ENCODE measurements at regions not wholly inside any gene's neighbourhood (a gene's known extent, or its start where the extent isn't known, plus 50 kb on each side); places are given as distances from the start of the nearest gene placed in this dataset.

DNA sequence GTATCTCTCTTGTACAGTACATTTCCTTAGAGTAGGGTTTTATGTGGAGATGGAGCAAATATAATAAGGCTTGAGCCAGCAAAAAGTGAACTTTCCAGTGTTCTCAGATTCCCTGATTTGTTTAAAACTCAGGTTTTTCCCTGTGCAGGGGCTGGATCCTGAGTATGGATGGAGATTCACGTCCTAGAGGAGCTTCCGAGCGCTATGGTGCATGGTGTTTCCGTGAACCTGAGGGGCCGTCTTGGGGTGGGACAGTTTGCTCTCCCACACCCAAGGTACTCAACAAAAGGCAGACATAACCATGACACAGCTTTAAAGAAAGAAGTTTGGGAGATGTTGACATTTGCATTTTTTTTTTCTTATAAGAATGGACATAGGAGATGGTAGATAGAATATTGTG is 122.5 kb downstream of the SEC23IP start:
- no peaks in the 10 kb centered on the region for H3K27me3 ChIP-seq (ENCODE audit: control insufficient read depth, insufficient read depth, low read length)
- no peak overlapping the region for H3K9ac ChIP-seq
- no peaks in the 10 kb centered on the region for H3K36me3 ChIP-seq (ENCODE audit: control insufficient read depth, insufficient read depth, low read length)
- TF ChIP-seq, protein P1, sequence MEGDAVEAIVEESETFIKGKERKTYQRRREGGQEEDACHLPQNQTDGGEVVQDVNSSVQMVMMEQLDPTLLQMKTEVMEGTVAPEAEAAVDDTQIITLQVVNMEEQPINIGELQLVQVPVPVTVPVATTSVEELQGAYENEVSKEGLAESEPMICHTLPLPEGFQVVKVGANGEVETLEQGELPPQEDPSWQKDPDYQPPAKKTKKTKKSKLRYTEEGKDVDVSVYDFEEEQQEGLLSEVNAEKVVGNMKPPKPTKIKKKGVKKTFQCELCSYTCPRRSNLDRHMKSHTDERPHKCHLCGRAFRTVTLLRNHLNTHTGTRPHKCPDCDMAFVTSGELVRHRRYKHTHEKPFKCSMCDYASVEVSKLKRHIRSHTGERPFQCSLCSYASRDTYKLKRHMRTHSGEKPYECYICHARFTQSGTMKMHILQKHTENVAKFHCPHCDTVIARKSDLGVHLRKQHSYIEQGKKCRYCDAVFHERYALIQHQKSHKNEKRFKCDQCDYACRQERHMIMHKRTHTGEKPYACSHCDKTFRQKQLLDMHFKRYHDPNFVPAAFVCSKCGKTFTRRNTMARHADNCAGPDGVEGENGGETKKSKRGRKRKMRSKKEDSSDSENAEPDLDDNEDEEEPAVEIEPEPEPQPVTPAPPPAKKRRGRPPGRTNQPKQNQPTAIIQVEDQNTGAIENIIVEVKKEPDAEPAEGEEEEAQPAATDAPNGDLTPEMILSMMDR (IDR thresholded peaks at IDR 0.05) = no peak
- no peak overlapping the region for H3K27ac ChIP-seq
- no peak overlapping the region for H3K4me3 ChIP-seq (ENCODE audit: low read depth, low read length)
- no peaks in the 10 kb centered on the region for H3K79me2 ChIP-seq
- H3K9me3 ChIP-seq (ENCODE audit: control insufficient read depth, low read length) = no peaks in the 10 kb centered on the region
- no peak overlapping the region for H3K4me2 ChIP-seq (ENCODE audit: low read length)
- no peak overlapping the region for H2AFZ ChIP-seq
- H3K4me1 ChIP-seq = no peaks in the 10 kb centered on the region

DNA sequence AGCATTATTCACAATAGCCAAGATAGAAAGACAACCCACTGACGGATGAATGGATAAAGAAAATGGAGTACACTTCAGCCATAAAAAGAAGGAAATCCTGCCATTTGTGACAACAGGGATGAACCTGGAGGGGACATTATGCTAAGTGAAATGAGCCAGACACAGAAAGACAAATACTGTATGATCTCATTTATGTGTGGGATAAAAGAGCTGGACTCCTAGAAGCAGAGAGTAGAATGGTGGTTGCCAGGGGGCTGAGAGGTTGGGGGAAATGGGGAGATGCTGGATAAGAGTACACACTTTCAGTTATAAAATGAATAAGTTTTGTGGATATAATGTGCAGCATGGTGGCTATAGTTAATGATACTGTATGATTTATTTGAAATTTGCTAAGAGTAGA is 124.4 kb downstream of the SEC23IP start:
- H3K4me3 ChIP-seq (ENCODE audit: low read depth, low read length) = no peak overlapping the region
- no peaks in the 10 kb centered on the region for H3K27me3 ChIP-seq (ENCODE audit: control insufficient read depth, insufficient read depth, low read length)
- no peak overlapping the region for H3K27ac ChIP-seq
- no peak overlapping the region for H2AFZ ChIP-seq
- TF ChIP-seq, protein P1 (IDR thresholded peaks at IDR 0.05) = no peak
- H3K36me3 ChIP-seq (ENCODE audit: control insufficient read depth, insufficient read depth, low read length) = no peaks in the 10 kb centered on the region
- H3K9ac ChIP-seq = no peak overlapping the region
- no peaks in the 10 kb centered on the region for H3K4me1 ChIP-seq
- H3K9me3 ChIP-seq (ENCODE audit: control insufficient read depth, low read length) = no peaks in the 10 kb centered on the region
- no peak overlapping the region for H3K4me2 ChIP-seq (ENCODE audit: low read length)
- H3K79me2 ChIP-seq = no peaks in the 10 kb centered on the region

DNA sequence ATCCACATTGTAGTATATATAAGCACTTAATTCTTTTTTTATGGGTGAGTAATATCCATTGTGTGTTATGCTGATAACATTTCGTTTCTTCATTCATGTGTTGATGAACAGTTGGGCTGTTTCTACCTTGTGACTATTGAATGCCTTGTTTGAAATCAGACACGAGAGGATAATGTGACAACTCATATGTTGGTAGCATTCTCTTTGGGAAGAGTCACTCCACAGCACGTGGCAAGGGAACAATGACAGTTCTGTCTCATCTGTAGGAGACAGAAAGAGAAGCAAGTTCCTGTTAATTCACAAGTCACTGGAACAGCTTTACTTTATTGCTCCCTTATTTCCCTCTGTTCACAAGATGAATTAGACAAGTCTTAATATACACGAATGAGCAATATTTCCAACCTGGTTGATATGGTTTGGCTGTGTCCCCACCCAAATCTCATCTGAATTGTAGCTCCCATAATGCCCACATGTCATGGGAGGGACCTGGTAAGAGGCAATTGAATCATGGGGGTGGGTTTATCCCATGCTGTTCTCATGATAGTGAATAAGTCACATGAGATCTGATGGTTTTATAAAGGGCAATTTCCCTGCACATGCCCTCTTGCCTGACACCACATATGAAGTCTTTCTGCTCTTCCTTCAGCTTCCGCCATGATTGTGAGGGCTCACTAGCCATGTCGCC is 125.3 kb downstream of the SEC23IP start:
- no peak overlapping the region for H2AFZ ChIP-seq

DNA sequence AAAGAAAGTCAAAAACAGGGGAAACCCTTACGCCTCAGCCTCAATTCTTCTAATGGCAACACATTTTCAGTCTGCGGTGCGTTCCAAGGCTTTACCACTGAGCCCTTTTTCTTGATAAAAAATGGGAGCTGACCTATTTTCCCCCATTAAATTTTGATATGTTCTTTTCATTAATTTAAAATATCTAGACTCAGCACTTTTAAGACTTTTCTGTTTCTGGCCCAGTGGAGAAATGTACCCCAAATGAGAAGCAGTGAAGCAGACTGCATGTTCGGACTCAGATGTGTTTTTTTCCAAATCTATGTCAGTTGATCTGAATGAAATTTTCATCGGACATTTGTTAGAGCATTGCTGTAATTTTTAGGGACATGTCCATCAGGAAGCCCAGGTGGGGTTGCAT is 126.2 kb downstream of the SEC23IP start:
- no peak overlapping the region for H3K4me2 ChIP-seq (ENCODE audit: low read length)
- H3K27ac ChIP-seq = no peak overlapping the region
- H3K9ac ChIP-seq = no peak overlapping the region
- TF ChIP-seq, protein P1 (IDR thresholded peaks at IDR 0.05) = no peak
- no peaks in the 10 kb centered on the region for H3K36me3 ChIP-seq (ENCODE audit: control insufficient read depth, insufficient read depth, low read length)
- no peak overlapping the region for H2AFZ ChIP-seq
- H3K4me3 ChIP-seq (ENCODE audit: low read depth, low read length) = no peak overlapping the region
- H3K79me2 ChIP-seq = no peaks in the 10 kb centered on the region
- H3K4me1 ChIP-seq = no peaks in the 10 kb centered on the region
- H3K9me3 ChIP-seq (ENCODE audit: control insufficient read depth, low read length) = no peaks in the 10 kb centered on the region
- no peaks in the 10 kb centered on the region for H3K27me3 ChIP-seq (ENCODE audit: control insufficient read depth, insufficient read depth, low read length)

More for the DNA sequence above, 125.3 kb downstream of the SEC23IP start:
- Histone ChIP-seq H3K4me3 (ENCODE audit: low read depth, low read length) (no peak overlapping the region), H3K4me2 (ENCODE audit: low read length) (no peak overlapping the region), H3K4me1 (no peaks in the 10 kb centered on the region), H3K9ac (no peak overlapping the region), H3K79me2 (no peaks in the 10 kb centered on the region), H3K27ac (no peak overlapping the region), H3K36me3 (ENCODE audit: control insufficient read depth, insufficient read depth, low read length) (no peaks in the 10 kb centered on the region), H3K9me3 (ENCODE audit: control insufficient read depth, low read length) (no peaks in the 10 kb centered on the region), H3K27me3 (ENCODE audit: control insufficient read depth, insufficient read depth, low read length) (no peaks in the 10 kb centered on the region)
- TF ChIP-seq, protein P1 (IDR thresholded peaks at IDR 0.05) = no peak

DNA sequence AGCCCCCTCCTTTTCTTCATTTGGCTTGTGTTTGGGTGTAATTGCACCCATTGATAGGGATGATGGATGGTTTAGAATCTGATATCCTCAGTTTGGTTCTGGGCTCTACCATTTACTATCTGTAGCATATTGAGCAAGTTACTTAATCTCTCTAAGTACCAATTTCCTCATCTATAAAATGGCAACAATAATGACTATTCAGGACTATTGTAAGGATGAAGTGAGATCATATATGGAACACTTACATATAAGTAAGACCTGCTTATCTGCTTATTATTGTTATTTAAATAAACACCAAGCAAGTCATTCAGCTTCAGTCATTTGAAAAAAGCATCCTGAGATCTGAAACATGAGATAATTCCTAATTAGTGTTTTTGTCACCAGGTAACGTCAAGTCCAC is 127.0 kb downstream of the SEC23IP start:
- H3K27me3 ChIP-seq (ENCODE audit: control insufficient read depth, insufficient read depth, low read length) = no peaks in the 10 kb centered on the region
- H3K9me3 ChIP-seq (ENCODE audit: control insufficient read depth, low read length) = no peaks in the 10 kb centered on the region
- no peak overlapping the region for H3K27ac ChIP-seq
- H3K79me2 ChIP-seq = no peaks in the 10 kb centered on the region
- no peak overlapping the region for H2AFZ ChIP-seq
- H3K4me3 ChIP-seq (ENCODE audit: low read depth, low read length) = no peak overlapping the region
- TF ChIP-seq, protein P1 (IDR thresholded peaks at IDR 0.05) = no peak
- H3K4me1 ChIP-seq = no peaks in the 10 kb centered on the region
- H3K36me3 ChIP-seq (ENCODE audit: control insufficient read depth, insufficient read depth, low read length) = no peaks in the 10 kb centered on the region
- H3K9ac ChIP-seq = no peak overlapping the region
- no peak overlapping the region for H3K4me2 ChIP-seq (ENCODE audit: low read length)

Measured in parathyroid adenoma (tissue), 2 donors.